OCI-LY1 (cell line): ENCODE measurements at regions not wholly inside any gene's neighbourhood (a gene's known extent, or its start where the extent isn't known, plus 50 kb on each side); places are given as distances from the start of the nearest gene placed in this dataset.
"Not testable (repeated sequence)": the region's sequence is repeated elsewhere in the genome, so short reads cannot be mapped to it uniquely, and the experiment has no call there.

Source experiments
- H2AFZ ChIP-seq: fragments of 200-600 bp; sonication (generic), shearing (Covaris generic); 2 replicates; pipeline ENCODE4 v1.6.0; 2014; ENCODE audit warnings: antibody characterized with exemption, mild to moderate bottlenecking, low read length
- H3F3A ChIP-seq: fragments of 200-600 bp; sonication (generic), shearing (Covaris generic); 2 replicates; pipeline ENCODE4 v1.6.0; 2014; ENCODE audit warnings: mild to moderate bottlenecking, antibody characterized with exemption, low read length, moderate library complexity; ENCODE audit not compliant: insufficient read depth
- H3K27ac ChIP-seq: fragments of 200-600 bp; sonication (generic); 2 replicates; pipeline ENCODE4 v1.5.1; 2014; ENCODE audit warnings: low read length, mixed run types, mild to moderate bottlenecking, low read depth; ENCODE audit not compliant: poor library complexity, severe bottlenecking
- H3K27me3 ChIP-seq: fragments of 200-600 bp; sonication (generic); 2 replicates; pipeline ENCODE4 v1.6.0; 2014; ENCODE audit warnings: antibody characterized with exemption, mild to moderate bottlenecking, low read length, moderate library complexity; ENCODE audit not compliant: insufficient read depth
- H3K36me3 ChIP-seq: fragments of 200-600 bp; sonication (generic); 2 replicates; pipeline ENCODE4 v1.6.1; 2014; ENCODE audit warnings: mild to moderate bottlenecking, antibody characterized with exemption, low read length, moderate library complexity, mixed read lengths; ENCODE audit not compliant: insufficient read depth
- H3K4me1 ChIP-seq: fragments of 200-600 bp; sonication (generic); 2 replicates; pipeline ENCODE4 v1.5.1; 2014; ENCODE audit warnings: mild to moderate bottlenecking, low read length, moderate library complexity; ENCODE audit not compliant: insufficient read depth, severe bottlenecking
- H3K4me2 ChIP-seq: fragments of 200-600 bp; sonication (generic), shearing (Covaris generic); 2 replicates; pipeline ENCODE4 v1.6.1; 2014; ENCODE audit warnings: low read length
- H3K4me3 ChIP-seq: fragments of 200-600 bp; sonication (generic); 2 replicates; pipeline ENCODE4 v1.5.1; 2014; ENCODE audit warnings: low read length, low read depth, mild to moderate bottlenecking, mixed read lengths; ENCODE audit not compliant: poor library complexity, severe bottlenecking
- H3K79me2 ChIP-seq: fragments of 200-600 bp; shearing (Covaris generic); 2 replicates; pipeline ENCODE4 v1.6.1; 2016; ENCODE audit warnings: mixed run types, low read length, mixed read lengths; ENCODE audit not compliant: insufficient read depth
- H3K9ac ChIP-seq: fragments of 200-600 bp; sonication (generic), shearing (Covaris generic); 2 replicates; pipeline ENCODE4 v1.6.1; 2014; ENCODE audit warnings: mild to moderate bottlenecking, low read length, mixed read lengths
- H3K9me2 ChIP-seq: fragments of 200-600 bp; sonication (generic), shearing (Covaris generic); 2 replicates; pipeline ENCODE4 v1.6.1; 2014; ENCODE audit warnings: low read depth, mild to moderate bottlenecking, low read length, mixed read lengths
- H3K9me3 ChIP-seq: fragments of 200-600 bp; shearing (Covaris generic); 2 replicates; pipeline ENCODE4 v1.6.1; 2014; ENCODE audit warnings: low read length, mixed read lengths
- H4K20me1 ChIP-seq: fragments of 200-600 bp; sonication (generic), shearing (Covaris generic); 2 replicates; pipeline ENCODE4 v1.6.0; 2016; ENCODE audit warnings: mild to moderate bottlenecking, low read length; ENCODE audit not compliant: insufficient read depth
- CTCF ChIP-seq: fragments of 200-600 bp; sonication (generic), shearing (Covaris generic); IDR thresholded peaks from 2 replicates; pipeline ENCODE4 v1.5.1; 2017; ENCODE audit warnings: mild to moderate bottlenecking, antibody characterized with exemption, low read length, moderate library complexity, mixed read lengths
- EZH2 ChIP-seq: fragments of 200-600 bp; sonication (generic), shearing (Covaris generic); IDR thresholded peaks from 2 replicates; pipeline ENCODE4 v1.8.0; 2017; ENCODE audit warnings: borderline replicate concordance, mixed run types, mild to moderate bottlenecking, antibody characterized with exemption, low read length, moderate library complexity, mixed read lengths

GRCh38 chr1:191065346-191065745 is 587.7 kb upstream of the BRINP3 start:
- H3K4me2 ChIP-seq, result no peak overlapping the region
- no peaks in the 10 kb centered on the region for H3K36me3 ChIP-seq
- no peak overlapping the region for H2AFZ ChIP-seq
- H3K9me3 ChIP-seq, result no peaks in the 10 kb centered on the region
- H3K79me2 ChIP-seq, result no peaks in the 10 kb centered on the region
- H3K27me3 ChIP-seq, result no peaks in the 10 kb centered on the region
- H3K9me2 ChIP-seq, result no peaks in the 10 kb centered on the region
- TF ChIP-seq EZH2 (no peak), CTCF (no peak)
- no peak overlapping the region for H3K4me3 ChIP-seq
- no peaks in the 10 kb centered on the region for H3K4me1 ChIP-seq
- H4K20me1 ChIP-seq, result no peaks in the 10 kb centered on the region
- no peak overlapping the region for H3K27ac ChIP-seq
- H3F3A ChIP-seq, result no peaks in the 10 kb centered on the region
- no peak overlapping the region for H3K9ac ChIP-seq

GRCh38 chr1:191065771-191066170 is 588.1 kb upstream of the BRINP3 start:
- no peaks in the 10 kb centered on the region for H3K4me1 ChIP-seq
- H2AFZ ChIP-seq, result no peak overlapping the region
- no peak overlapping the region for H3K9ac ChIP-seq
- no peaks in the 10 kb centered on the region for H3K27me3 ChIP-seq
- no peak overlapping the region for H3K27ac ChIP-seq
- no peak for TF ChIP-seq EZH2
- TF ChIP-seq CTCF, result no peak
- H3K4me3 ChIP-seq, result no peak overlapping the region
- H3K9me3 ChIP-seq, result no peaks in the 10 kb centered on the region
- H4K20me1 ChIP-seq, result no peaks in the 10 kb centered on the region
- no peaks in the 10 kb centered on the region for H3K9me2 ChIP-seq
- H3K4me2 ChIP-seq, result no peak overlapping the region
- H3K36me3 ChIP-seq, result no peaks in the 10 kb centered on the region
- no peaks in the 10 kb centered on the region for H3K79me2 ChIP-seq
- no peaks in the 10 kb centered on the region for H3F3A ChIP-seq

- H3K4me3 ChIP-seq, result no peak overlapping the region
- H3K4me2 ChIP-seq, result no peak overlapping the region
- H3K79me2 ChIP-seq, result no peaks in the 10 kb centered on the region
- no peaks in the 10 kb centered on the region for H3F3A ChIP-seq
- H3K9ac ChIP-seq, result no peak overlapping the region
- no peaks in the 10 kb centered on the region for H3K27me3 ChIP-seq
- no peaks in the 10 kb centered on the region; the same call in 1 of the 2 replicates for H3K9me2 ChIP-seq
- H3K36me3 ChIP-seq, result no peaks in the 10 kb centered on the region
- H4K20me1 ChIP-seq, result no peaks in the 10 kb centered on the region
- H3K4me1 ChIP-seq, result no peaks in the 10 kb centered on the region
- no peak overlapping the region for H2AFZ ChIP-seq
- no peaks in the 10 kb centered on the region for H3K9me3 ChIP-seq
- TF ChIP-seq CTCF (no peak), EZH2 (no peak)
- H3K27ac ChIP-seq, result no peak overlapping the region
These were observed 597.2 kb upstream of the BRINP3 start for GRCh38 chr1:191074881-191075280.

GRCh38 chr1:191083090-191083489 is 605.4 kb upstream of the BRINP3 start:
- not testable (repeated sequence) for H3F3A ChIP-seq, H3K36me3 ChIP-seq, H3K27ac ChIP-seq, H3K9ac ChIP-seq, H3K9me2 ChIP-seq, H3K4me1 ChIP-seq, H3K9me3 ChIP-seq, H3K4me2 ChIP-seq, H3K4me3 ChIP-seq, H3K79me2 ChIP-seq, H2AFZ ChIP-seq, H4K20me1 ChIP-seq, H3K27me3 ChIP-seq
